GM19351 (cell line): ENCODE measurements at regions not wholly inside any gene's neighbourhood (a gene's known extent, or its start where the extent isn't known, plus 50 kb on each side); places are given as distances from the start of the nearest gene placed in this dataset.

Experiments used
- ATAC-seq: cut with Tn5 transposase; IDR thresholded peaks from one replicate; pipeline ENCODE4 v1.9.1; 2021; ENCODE audit warnings: mild to moderate bottlenecking, moderate library complexity; ENCODE audit not compliant: unreplicated experiment

- no peak for ATAC-seq
Observed at GRCh38 chr19:31096062-31096830, 253.0 kb downstream of the TSHZ3 start.

- no peak for ATAC-seq
Observed at GRCh38 chr19:31095100-31095804, 254.0 kb downstream of the TSHZ3 start.

- ATAC-seq = no peak
Observed at GRCh38 chr19:31092274-31092673, 257.0 kb downstream of the TSHZ3 start.

- no peak for ATAC-seq
Observed at GRCh38 chr19:31089681-31090080, 259.6 kb downstream of the TSHZ3 start.

GRCh38 chr19:31085125-31085524, 264.1 kb downstream of the TSHZ3 start:
- no peak for ATAC-seq

- ATAC-seq = no peak
Observed at GRCh38 chr19:31083105-31083504, 266.1 kb downstream of the TSHZ3 start.

GRCh38 chr19:31075146-31075655, 274.0 kb downstream of the TSHZ3 start:
- ATAC-seq = no peak

GRCh38 chr19:31074199-31075125, 274.8 kb downstream of the TSHZ3 start:
- ATAC-seq = no peak

- no peak for ATAC-seq
Observed at GRCh38 chr19:31073485-31074198, 275.6 kb downstream of the TSHZ3 start.

GRCh38 chr19:31072451-31072850, 276.8 kb downstream of the TSHZ3 start:
- no peak for ATAC-seq

GRCh38 chr19:31071136-31071855, 277.9 kb downstream of the TSHZ3 start:
- ATAC-seq = no peak

- no peak for ATAC-seq
Observed at GRCh38 chr19:31070146-31071065, 278.8 kb downstream of the TSHZ3 start.

GRCh38 chr19:31068268-31068667, 281.0 kb downstream of the TSHZ3 start:
- no peak for ATAC-seq

- no peak for ATAC-seq
Observed at GRCh38 chr19:31066385-31066784, 282.9 kb downstream of the TSHZ3 start.

GRCh38 chr19:31064491-31064890, 284.7 kb downstream of the TSHZ3 start:
- no peak for ATAC-seq

GRCh38 chr19:31058676-31059340, 290.4 kb downstream of the TSHZ3 start:
- no peak for ATAC-seq

- ATAC-seq = no peak
Observed at GRCh38 chr19:31057476-31057875, 291.8 kb downstream of the TSHZ3 start.

- ATAC-seq = no peak
Observed at GRCh38 chr19:31055454-31055853, 293.8 kb downstream of the TSHZ3 start.
